OCI-LY7 (cell line): ENCODE measurements at regions not wholly inside any gene's neighbourhood (a gene's known extent, or its start where the extent isn't known, plus 50 kb on each side); places are given as distances from the start of the nearest gene placed in this dataset.

ENCODE experiments used
- BruUV-seq: library from RNA; stranded (reverse); fragments of 400-500 nt; replicated peaks from 2 replicates; lab custom pipeline; 2021; lab: Mats Ljungman, UMichigan
- CTCF ChIA-PET: fragments of 300-600 bp; sonication (Branson Sonifier 250); formaldehyde crosslinking; loops from one replicate; lab custom pipeline; 2022; ENCODE audit warnings: antibody characterized with exemption; ENCODE audit not compliant: unreplicated experiment; lab: Charles Lee
- POLR2A ChIA-PET: fragments of 300-600 bp; sonication (Branson Sonifier 250); formaldehyde crosslinking; loops from one replicate; lab custom pipeline; 2022; ENCODE audit warnings: antibody characterized with exemption; lab: Charles Lee
- DNase-seq: peaks from one replicate; pipeline ENCODE4 v3.0.0-alpha.2; 2015; ENCODE audit warnings: low spot score
- H2AFZ ChIP-seq: fragments of 200-600 bp; sonication (generic), shearing (Covaris generic); 2 replicates; pipeline ENCODE4 v1.6.1; 2014; ENCODE audit warnings: mild to moderate bottlenecking, antibody characterized with exemption, low read length, moderate library complexity
- H3K27ac ChIP-seq: fragments of 200-600 bp; sonication (generic); 2 replicates; pipeline ENCODE4 v1.5.1; 2014; ENCODE audit warnings: mixed run types, low read depth, mild to moderate bottlenecking, moderate library complexity, low read length, inconsistent platforms; ENCODE audit not compliant: poor library complexity, severe bottlenecking
- H3K36me3 ChIP-seq: fragments of 200-600 bp; sonication (generic); 2 replicates; pipeline ENCODE4 v1.6.1; 2014; ENCODE audit warnings: mild to moderate bottlenecking, antibody characterized with exemption, low read length, moderate library complexity, mixed read lengths; ENCODE audit not compliant: insufficient read depth
- H3K4me1 ChIP-seq: fragments of 200-600 bp; sonication (generic); 2 replicates; pipeline ENCODE4 v1.5.1; 2014; ENCODE audit warnings: mild to moderate bottlenecking, low read length; ENCODE audit not compliant: insufficient read depth, poor library complexity, severe bottlenecking
- H3K4me2 ChIP-seq: fragments of 200-600 bp; sonication (generic); 2 replicates; pipeline ENCODE4 v1.6.1; 2014; ENCODE audit warnings: mild to moderate bottlenecking, low read length
- H3K4me3 ChIP-seq: fragments of 200-600 bp; sonication (generic); 2 replicates; pipeline ENCODE4 v1.5.1; 2014; ENCODE audit warnings: mild to moderate bottlenecking, low read depth, low read length; ENCODE audit not compliant: poor library complexity, severe bottlenecking
- H3K79me2 ChIP-seq: fragments of 200-600 bp; sonication (generic); 2 replicates; pipeline ENCODE4 v1.6.1; 2016; ENCODE audit warnings: low read depth, mild to moderate bottlenecking, low read length, moderate library complexity, mixed read lengths; ENCODE audit not compliant: insufficient read depth
- H3K9me2 ChIP-seq: fragments of 200-600 bp; sonication (generic); 2 replicates; pipeline ENCODE4 v1.6.1; 2016; ENCODE audit warnings: mild to moderate bottlenecking, low read length, mixed read lengths; ENCODE audit not compliant: insufficient read depth
- H3K9me3 ChIP-seq: fragments of 200-600 bp; sonication (generic); 2 replicates; pipeline ENCODE4 v1.6.1; 2014; ENCODE audit warnings: mild to moderate bottlenecking, mixed run types, low read length, mixed read lengths
- H4K20me1 ChIP-seq: fragments of 200-600 bp; sonication (generic); 2 replicates; pipeline ENCODE4 v1.6.1; 2014; ENCODE audit warnings: mild to moderate bottlenecking, antibody characterized with exemption, low read length, moderate library complexity, mixed read lengths; ENCODE audit not compliant: insufficient read depth
- CTCF ChIP-seq: fragments of 200-600 bp; sonication (generic); conservative IDR thresholded peaks from 2 replicates; pipeline ENCODE4 v1.5.1; 2014; ENCODE audit warnings: mild to moderate bottlenecking, antibody characterized with exemption, low read length, moderate library complexity, mixed read lengths
- EZH2phosphoT487 ChIP-seq: fragments of 200-600 bp; sonication (generic); IDR thresholded peaks from 2 replicates; pipeline ENCODE4 v1.6.1; 2018; ENCODE audit warnings: low read depth, borderline replicate concordance, mild to moderate bottlenecking, mixed run types, antibody characterized with exemption, low read length, moderate library complexity, mixed read lengths
- intact Hi-C: fragments of 100-400 bp; cut with micrococcal nuclease; formaldehyde crosslinking; loops from one replicate; pipeline ENCODE4 v1.10.0; 2022; ENCODE audit not compliant: unreplicated experiment

DNA sequence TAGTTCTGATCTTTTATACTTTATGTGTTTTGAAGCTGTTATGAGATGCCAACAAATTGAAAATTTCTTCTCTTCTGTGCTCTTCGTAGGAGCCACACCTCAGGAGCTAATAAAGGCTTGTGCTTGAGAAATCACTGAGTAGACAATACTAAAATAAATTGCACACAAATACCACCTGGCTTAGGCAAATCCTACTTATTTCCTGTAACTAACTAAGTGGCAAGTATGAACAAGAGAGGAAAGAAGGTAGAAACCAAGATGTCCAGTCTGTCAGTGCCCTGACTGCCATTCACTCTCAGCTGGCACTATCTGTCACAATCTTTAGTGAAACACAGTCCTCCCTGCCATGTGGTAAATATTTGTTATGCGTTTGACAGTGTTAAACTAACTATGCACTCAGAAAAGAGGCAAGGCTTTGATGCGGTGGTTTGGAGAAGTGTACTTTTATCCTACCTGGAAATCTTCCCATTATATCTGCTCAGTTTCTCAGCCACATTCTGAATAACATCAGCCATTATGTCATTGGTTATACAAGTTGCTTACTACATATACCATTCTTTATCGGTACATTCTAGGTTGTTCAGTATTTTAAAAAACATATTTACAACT lies 293.4 kb upstream of the VWC2 start:
- H3K36me3 ChIP-seq = no peaks in the 10 kb centered on the region; the same call in 1 of the 2 replicates
- H3K9me3 ChIP-seq = no peaks in the 10 kb centered on the region
- H3K9me2 ChIP-seq = no peaks in the 10 kb centered on the region
- intact Hi-C loops = loop anchor here (10.0 kb wide), 1 partner anchor 315 kb away; no protein-coding TSS in a partner anchor
- H2AFZ ChIP-seq = peak overlapping the region; percentile 61
- peaks cover 22% of the 10 kb centered on the region for H3K4me1 ChIP-seq
- H3K4me3 ChIP-seq = no peak overlapping the region
- peak overlapping the region; percentile 33 for H3K4me2 ChIP-seq
- DNase-seq = peak; percentile 32
- no peaks in the 10 kb centered on the region for H4K20me1 ChIP-seq
- no peak overlapping the region for H3K27ac ChIP-seq
- TF ChIP-seq EZH2phosphoT487 (no peak), CTCF (no peak)
- CTCF ChIA-PET = no interaction called here
- no peaks in the 10 kb centered on the region for H3K79me2 ChIP-seq
- POLR2A ChIA-PET = interaction anchor here (0.6 kb wide), 1 partner anchor 141 kb away, joined by 3 read pairs; no protein-coding TSS in a partner anchor
- BruUV-seq = no TSS peak

DNA sequence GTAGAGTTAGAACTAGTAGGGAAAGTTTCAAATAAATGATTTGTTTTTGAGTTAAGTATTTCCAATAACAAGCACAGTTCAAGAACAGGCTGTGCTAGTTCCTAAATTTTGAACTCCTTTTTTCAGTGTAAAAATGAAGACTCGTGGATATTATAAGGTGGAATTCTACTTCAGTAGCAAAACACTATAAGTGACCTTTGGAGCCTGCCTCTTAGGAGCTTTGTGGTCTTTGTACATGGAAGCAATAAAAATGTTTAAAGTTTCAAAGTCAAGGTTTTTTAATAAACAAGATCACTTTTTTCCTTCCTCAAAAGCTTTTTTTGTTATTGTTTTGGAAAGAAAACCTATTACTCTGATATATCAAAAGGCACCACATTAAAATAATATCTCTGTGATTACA lies 292.4 kb upstream of the VWC2 start:
- Histone ChIP-seq H3K4me2 (no peak overlapping the region), H3K4me1 (peaks cover 22% of the 10 kb centered on the region), H3K4me3 (no peak overlapping the region), H2AFZ (peak overlapping the region; percentile 61; the same call in 1 of the 2 replicates), H3K36me3 (no peaks in the 10 kb centered on the region; the same call in 1 of the 2 replicates), H3K79me2 (no peaks in the 10 kb centered on the region), H3K27ac (no peak overlapping the region), H4K20me1 (no peaks in the 10 kb centered on the region), H3K9me3 (no peaks in the 10 kb centered on the region), H3K9me2 (no peaks in the 10 kb centered on the region)
- BruUV-seq = no TSS peak
- DNase-seq = no peak
- POLR2A ChIA-PET = interaction anchor here (0.9 kb wide), 1 partner anchor 308 kb away, joined by 4 read pairs; no protein-coding TSS in a partner anchor
- CTCF ChIA-PET = interaction anchor here (0.6 kb wide), 1 partner anchor 8 kb away, joined by 3 read pairs; no protein-coding TSS in a partner anchor
- no peak for TF ChIP-seq EZH2phosphoT487
- TF ChIP-seq CTCF = no peak
- intact Hi-C loops = loop anchor here (10.0 kb wide), 1 partner anchor 314 kb away; no protein-coding TSS in a partner anchor

- Histone ChIP-seq H3K9me3 (no peaks in the 10 kb centered on the region), H4K20me1 (no peaks in the 10 kb centered on the region), H3K4me3 (no peak overlapping the region), H3K9me2 (no peaks in the 10 kb centered on the region), H3K27ac (no peak overlapping the region), H3K36me3 (no peaks in the 10 kb centered on the region; the same call in 1 of the 2 replicates), H3K79me2 (no peaks in the 10 kb centered on the region), H3K4me1 (peaks cover 38% of the 10 kb centered on the region), H3K4me2 (no peak overlapping the region), H2AFZ (no peak overlapping the region)
- POLR2A ChIA-PET = no interaction called here
- peak; percentile 15 for DNase-seq
- BruUV-seq = no TSS peak
- CTCF ChIA-PET = no interaction called here
- intact Hi-C loops = loop anchor here (10.0 kb wide), 1 partner anchor 312 kb away; no protein-coding TSS in a partner anchor
- TF ChIP-seq EZH2phosphoT487 (no peak), CTCF (peak; percentile 63)
These were observed 290.3 kb upstream of the VWC2 start for GRCh38 chr7:49483142-49483541.
